AG04450 (cell line): ENCODE measurements at regions not wholly inside any gene's neighbourhood (a gene's known extent, or its start where the extent isn't known, plus 50 kb on each side); places are given as distances from the start of the nearest gene placed in this dataset.

ENCODE experiments used
- CTCF ChIA-PET: fragments of 300-600, 350-600 bp; formaldehyde crosslinking; extraction: SDS; loops from one replicate; lab custom pipeline; 2022; ENCODE audit warnings: antibody characterized with exemption, inconsistent platforms; lab: Charles Lee
- POLR2A ChIA-PET: fragments of 350-600 bp; formaldehyde crosslinking; extraction: SDS; loops from one replicate; lab custom pipeline; 2021; ENCODE audit warnings: antibody characterized with exemption, inconsistent platforms; lab: Yijun Ruan, JAX
- DNase-seq: peaks from one replicate; pipeline ENCODE4 v3.0.0-alpha.2; 2011; ENCODE audit warnings: low read depth, low spot score
- H3K27ac ChIP-seq: one replicate; pipeline ENCODE4 v1.5.1; 2012; ENCODE audit warnings: low read depth, low read length, control low read depth
- H3K27me3 ChIP-seq: one replicate; pipeline ENCODE4 v1.6.0; 2012; ENCODE audit warnings: low read length; ENCODE audit not compliant: control insufficient read depth, insufficient read depth
- H3K4me3 ChIP-seq: 2 replicates; pipeline ENCODE4 v1.5.1; 2011; ENCODE audit warnings: mild to moderate bottlenecking, low read depth, low read length, control low read depth
- H3K9me3 ChIP-seq: 2 replicates; pipeline ENCODE4 v1.5.1; 2012; ENCODE audit warnings: low read length; ENCODE audit not compliant: control insufficient read depth, insufficient read depth
- CTCF ChIP-seq: IDR thresholded peaks from 2 replicates; pipeline ENCODE4 v1.5.1; 2011; ENCODE audit warnings: low read depth, low read length, control low read depth, inconsistent platforms

DNA sequence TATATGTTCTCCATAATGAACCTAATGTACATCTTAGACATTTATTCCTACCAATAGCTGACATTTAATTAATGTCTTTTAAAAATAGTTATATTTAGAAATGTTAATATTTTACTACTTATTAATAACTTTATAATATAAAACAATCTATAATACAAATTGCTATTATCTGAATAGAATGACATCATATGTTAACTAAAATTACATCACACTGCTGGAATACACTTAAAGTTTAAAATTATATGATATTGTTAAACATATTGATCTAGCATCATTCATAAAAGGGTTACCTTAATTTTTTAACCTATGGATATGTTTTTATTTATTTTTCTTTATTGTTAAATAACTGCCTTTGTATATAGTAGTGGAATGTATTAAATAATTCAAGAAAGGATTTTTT is 660.2 kb upstream of the ADGRB3 start:
- Histone ChIP-seq H3K27me3 (no peaks in the 10 kb centered on the region), H3K9me3 (peaks cover under 1% of the 10 kb centered on the region; the same call in 1 of the 2 replicates), H3K4me3 (no peak overlapping the region), H3K27ac (no peak overlapping the region)
- TF ChIP-seq CTCF, result no peak
- CTCF ChIA-PET, result no interaction called here
- DNase-seq, result no peak
- POLR2A ChIA-PET, result no interaction called here

- TF ChIP-seq CTCF, result no peak
- Histone ChIP-seq H3K4me3 (no peak overlapping the region), H3K27ac (no peak overlapping the region), H3K9me3 (no peaks in the 10 kb centered on the region), H3K27me3 (no peaks in the 10 kb centered on the region)
- POLR2A ChIA-PET, result no interaction called here
- CTCF ChIA-PET, result no interaction called here
- no peak for DNase-seq
Observed at GRCh38 chr6:67971812-67972211, 663.3 kb upstream of the ADGRB3 start.

DNA sequence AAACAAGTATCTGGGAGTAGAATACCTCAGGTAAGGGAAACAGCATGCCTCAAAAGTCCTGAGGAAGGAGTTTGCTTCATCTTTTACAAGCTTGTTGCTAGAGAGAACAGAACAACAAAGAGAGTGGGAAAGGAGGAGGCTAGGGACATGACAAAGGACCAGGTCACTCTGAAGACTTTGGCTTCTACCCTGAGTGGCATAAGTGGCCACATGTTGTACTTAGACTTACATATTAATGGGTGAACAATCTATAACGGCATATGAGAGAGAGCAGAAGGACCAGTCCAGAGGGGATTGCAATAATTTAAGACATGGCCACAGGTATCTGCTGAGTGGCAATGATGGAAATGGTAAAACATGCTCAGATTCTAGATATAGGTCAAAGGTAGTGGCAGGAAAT is 668.3 kb upstream of the ADGRB3 start:
- Histone ChIP-seq H3K4me3 (no peak overlapping the region), H3K27me3 (no peaks in the 10 kb centered on the region), H3K27ac (no peak overlapping the region), H3K9me3 (no peaks in the 10 kb centered on the region; the same call in 1 of the 2 replicates)
- ChIA-PET CTCF (no interaction called here), POLR2A (no interaction called here)
- TF ChIP-seq CTCF, result no peak
- no peak for DNase-seq

GRCh38 chr6:67956352-67956751 is 678.7 kb upstream of the ADGRB3 start:
- TF ChIP-seq CTCF, result no peak
- H3K9me3 ChIP-seq, result peaks cover 11% of the 10 kb centered on the region
- H3K27ac ChIP-seq, result no peak overlapping the region
- POLR2A ChIA-PET, result no interaction called here
- no peak overlapping the region for H3K4me3 ChIP-seq
- CTCF ChIA-PET, result no interaction called here
- no peak for DNase-seq
- H3K27me3 ChIP-seq, result no peaks in the 10 kb centered on the region

GRCh38 chr6:67952948-67953347 is 682.1 kb upstream of the ADGRB3 start:
- no peak overlapping the region for H3K27ac ChIP-seq
- POLR2A ChIA-PET, result no interaction called here
- CTCF ChIA-PET, result no interaction called here
- H3K4me3 ChIP-seq, result no peak overlapping the region
- peaks cover 8% of the 10 kb centered on the region for H3K9me3 ChIP-seq
- H3K27me3 ChIP-seq, result no peaks in the 10 kb centered on the region
- DNase-seq, result no peak
- no peak for TF ChIP-seq CTCF
